Cardiac muscle cell (in vitro differentiated cells and primary cell): ENCODE measurements at regions not wholly inside any gene's neighbourhood (a gene's known extent, or its start where the extent isn't known, plus 50 kb on each side); places are given as distances from the start of the nearest gene placed in this dataset.
A peak's percentile ranks its signal among the peaks of the same experiment; 100 is the strongest.

Experiments
- DNase-seq, 2 donors: peaks; one replicate each; pipeline versions ENCODE4 v3.0.0 to v3.0.0-alpha.2; 2010 to 2017; ENCODE audit warnings: low read depth in 1 of 2, low spot score in 1 of 2
- H3K27ac ChIP-seq: fragments of 200-600 bp; sonication (generic); 2 replicates; pipeline ENCODE4 v1.5.1; 2016
- H3K27me3 ChIP-seq: fragments of 200-600 bp; sonication (generic); 2 replicates; pipeline ENCODE4 v1.6.0; 2016; ENCODE audit warnings: control low read depth
- H3K36me3 ChIP-seq: fragments of 200-600 bp; sonication (generic); 2 replicates; pipeline ENCODE4 v1.5.1; 2016; ENCODE audit warnings: control low read depth
- H3K4me1 ChIP-seq: fragments of 200-600 bp; sonication (generic); 2 replicates; pipeline ENCODE4 v1.8.1; 2017; ENCODE audit warnings: low read depth, mild to moderate bottlenecking, mixed run types
- H3K4me3 ChIP-seq: fragments of 200-600 bp; sonication (generic); 2 replicates; pipeline ENCODE4 v1.5.1; 2016; ENCODE audit warnings: mild to moderate bottlenecking
- H3K9me3 ChIP-seq: fragments of 200-600 bp; sonication (generic); 2 replicates; pipeline ENCODE4 v1.5.1; 2017; ENCODE audit warnings: low read depth, mild to moderate bottlenecking, control low read depth
- CTCF ChIP-seq: IDR thresholded peaks from 2 replicates; pipeline ENCODE4 v1.5.1; 2012; ENCODE audit warnings: low read depth, mild to moderate bottlenecking, low read length

GRCh38 chr1:79371802-79372201, 365.3 kb upstream of the ADGRL4 start:
- Histone ChIP-seq H3K36me3 (no peaks in the 10 kb centered on the region), H3K9me3 (no peaks in the 10 kb centered on the region), H3K4me1 (no peaks in the 10 kb centered on the region), H3K27me3 (no peaks in the 10 kb centered on the region), H3K27ac (no peak overlapping the region), H3K4me3 (no peak overlapping the region)
- DNase-seq = no peak
- no peak for TF ChIP-seq CTCF

- no peaks in the 10 kb centered on the region for H3K27me3 ChIP-seq
- no peak overlapping the region for H3K4me3 ChIP-seq
- H3K27ac ChIP-seq = no peak overlapping the region
- H3K4me1 ChIP-seq = no peaks in the 10 kb centered on the region
- TF ChIP-seq CTCF = no peak
- H3K36me3 ChIP-seq = no peaks in the 10 kb centered on the region
- H3K9me3 ChIP-seq = no peaks in the 10 kb centered on the region
- DNase-seq = no peak
Measured at GRCh38 chr1:79369091-79369490, 362.6 kb upstream of the ADGRL4 start.

GRCh38 chr1:79364896-79365295, 358.4 kb upstream of the ADGRL4 start:
- no peak overlapping the region for H3K4me3 ChIP-seq
- H3K4me1 ChIP-seq = no peaks in the 10 kb centered on the region
- TF ChIP-seq CTCF = no peak
- no peaks in the 10 kb centered on the region for H3K9me3 ChIP-seq
- no peaks in the 10 kb centered on the region for H3K36me3 ChIP-seq
- no peaks in the 10 kb centered on the region for H3K27me3 ChIP-seq
- no peak overlapping the region for H3K27ac ChIP-seq
- DNase-seq = peak in 1 of 2 donors; percentile 5

GRCh38 chr1:79363430-79363829, 356.9 kb upstream of the ADGRL4 start:
- Histone ChIP-seq H3K27me3 (no peaks in the 10 kb centered on the region), H3K9me3 (no peaks in the 10 kb centered on the region), H3K36me3 (no peaks in the 10 kb centered on the region), H3K4me3 (no peak overlapping the region), H3K27ac (no peak overlapping the region), H3K4me1 (no peaks in the 10 kb centered on the region)
- DNase-seq = no peak
- TF ChIP-seq CTCF = no peak

- no peak overlapping the region for H3K4me3 ChIP-seq
- no peaks in the 10 kb centered on the region for H3K4me1 ChIP-seq
- no peaks in the 10 kb centered on the region for H3K9me3 ChIP-seq
- H3K27me3 ChIP-seq = no peaks in the 10 kb centered on the region
- DNase-seq = no peak
- TF ChIP-seq CTCF = no peak
- H3K36me3 ChIP-seq = no peaks in the 10 kb centered on the region
- H3K27ac ChIP-seq = no peak overlapping the region
Measured at GRCh38 chr1:79362470-79362869, 355.9 kb upstream of the ADGRL4 start.

- peak in 1 of 2 donors; percentile 11 for DNase-seq
- Histone ChIP-seq H3K27ac (no peak overlapping the region), H3K4me1 (no peaks in the 10 kb centered on the region), H3K27me3 (no peaks in the 10 kb centered on the region), H3K36me3 (no peaks in the 10 kb centered on the region), H3K4me3 (no peak overlapping the region), H3K9me3 (no peaks in the 10 kb centered on the region)
- TF ChIP-seq CTCF = no peak
Measured at GRCh38 chr1:79355090-79355489, 348.6 kb upstream of the ADGRL4 start.
